Keratinocyte (primary cell): ENCODE measurements at regions not wholly inside any gene's neighbourhood (a gene's known extent, or its start where the extent isn't known, plus 50 kb on each side); places are given as distances from the start of the nearest gene placed in this dataset.
A peak's percentile ranks its signal among the peaks of the same experiment; 100 is the strongest.

Experiments
- DNase-seq: peaks from one replicate; pipeline ENCODE4 v3.0.0-alpha.2; 2011; ENCODE audit warnings: low read depth, missing footprints, low spot score
- FAIRE-seq: peaks from 2 replicates; lab custom pipeline; 2011; peaks lifted over from hg19 to GRCh38; lab: Jason Lieb, UNC
- H2AFZ ChIP-seq: 2 replicates; pipeline ENCODE4 v1.6.0; 2012; ENCODE audit warnings: low read length, control low read depth, inconsistent platforms; ENCODE audit not compliant: control insufficient read depth
- H3K27ac ChIP-seq: 2 replicates; pipeline ENCODE4 v1.5.1; 2011; ENCODE audit warnings: low read length; ENCODE audit not compliant: control insufficient read depth, insufficient read depth
- H3K27me3 ChIP-seq: 3 replicates; pipeline ENCODE4 v1.6.0; 2011; ENCODE audit warnings: low read length; ENCODE audit not compliant: control insufficient read depth, insufficient read depth; ENCODE audit errors: extremely low read depth
- H3K36me3 ChIP-seq, 2 experiments: 2 replicates in 1 of 2; 3 replicates in 1 of 2; pipeline ENCODE4 v1.5.1; 2011; ENCODE audit warnings: low read length in 2 of 2, mild to moderate bottlenecking in 1 of 2; ENCODE audit not compliant: control insufficient read depth in 2 of 2, insufficient read depth in 2 of 2; ENCODE audit errors: extremely low read depth in 1 of 2
- H3K4me1 ChIP-seq: 3 replicates; pipeline ENCODE4 v1.5.1; 2011; ENCODE audit warnings: low read length; ENCODE audit not compliant: control insufficient read depth, insufficient read depth; ENCODE audit errors: extremely low read depth
- H3K4me2 ChIP-seq: 3 replicates; pipeline ENCODE4 v1.6.0; 2011; ENCODE audit warnings: low read depth, low read length; ENCODE audit not compliant: control insufficient read depth, insufficient read depth; ENCODE audit errors: extremely low read depth
- H3K4me3 ChIP-seq, 3 experiments: fragments of 200-600 bp in 1 of 3; sonication (generic) in 1 of 3; 2 replicates in 2 of 3; 3 replicates in 1 of 3; pipeline ENCODE4 v1.5.1; 2011 to 2016; ENCODE audit warnings: low read length in 3 of 3, mild to moderate bottlenecking in 3 of 3, control low read depth in 2 of 3, inconsistent platforms in 1 of 3, low read depth in 1 of 3, mixed read lengths in 1 of 3, mixed run types in 1 of 3, moderate library complexity in 1 of 3; ENCODE audit not compliant: control insufficient read depth in 2 of 3, insufficient read depth in 2 of 3; ENCODE audit errors: extremely low read depth in 1 of 3
- H3K79me2 ChIP-seq: 2 replicates; pipeline ENCODE4 v1.6.0; 2012; ENCODE audit warnings: low read length; ENCODE audit not compliant: control insufficient read depth, insufficient read depth
- H3K9ac ChIP-seq: 3 replicates; pipeline ENCODE4 v1.6.0; 2011; ENCODE audit warnings: low read length; ENCODE audit not compliant: control insufficient read depth, insufficient read depth; ENCODE audit errors: extremely low read depth
- H3K9me1 ChIP-seq: 3 replicates; pipeline ENCODE4 v1.6.0; 2011; ENCODE audit warnings: low read length; ENCODE audit not compliant: control insufficient read depth, insufficient read depth; ENCODE audit errors: extremely low read depth
- H3K9me3 ChIP-seq: 2 replicates; pipeline ENCODE4 v1.5.1; 2012; ENCODE audit warnings: low read depth, low read length; ENCODE audit not compliant: control insufficient read depth
- H4K20me1 ChIP-seq: 3 replicates; pipeline ENCODE4 v1.6.0; 2011; ENCODE audit warnings: low read length; ENCODE audit not compliant: control insufficient read depth, insufficient read depth; ENCODE audit errors: extremely low read depth
- EZH2 ChIP-seq: IDR thresholded peaks from one replicate; pipeline ENCODE4 v1.6.1; 2012; ENCODE audit warnings: inconsistent platforms, mild to moderate bottlenecking, low read length, moderate library complexity
- dilution Hi-C: fragments of 300-500 bp; cut with MboI; formaldehyde crosslinking; loops from one replicate; pipeline ENCODE4 v1.7.0; 2020; ENCODE audit warnings: low sequenced_read_pairs; ENCODE audit not compliant: extremely low pct_ligation_motif_present
- TF ChIP-seq, protein P1 (sequence below), 3 experiments: IDR thresholded peaks in 1 of 3; conservative IDR thresholded peaks in 1 of 3; optimal IDR thresholded peaks in 1 of 3; 2 replicates in 2 of 3; 3 replicates in 1 of 3; pipeline versions ENCODE3 to v1.5.1; 2011; ENCODE audit warnings: low read length in 3 of 3, mild to moderate bottlenecking in 3 of 3, moderate library complexity in 2 of 3, control low read depth in 1 of 3, inconsistent platforms in 1 of 3; ENCODE audit not compliant: insufficient read depth in 2 of 3; ENCODE audit errors: extremely low read depth in 1 of 3

DNA sequence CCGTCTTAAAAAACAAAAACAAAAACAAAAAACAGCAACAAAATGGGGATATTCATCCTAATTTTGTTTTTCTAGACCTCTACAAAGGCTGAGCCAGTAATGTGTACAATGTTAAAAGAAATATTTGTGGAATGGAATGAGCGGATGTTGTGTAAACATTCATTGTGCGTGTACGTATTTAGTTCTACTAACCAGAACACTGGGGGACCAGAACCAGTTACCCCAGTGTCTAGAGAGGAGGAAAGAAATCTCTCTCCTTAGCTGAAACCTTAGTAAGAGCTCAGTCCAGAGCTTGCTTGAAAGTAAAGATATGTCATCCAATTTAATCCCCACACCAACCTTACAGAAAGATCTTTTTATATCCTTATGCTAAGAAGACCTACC lies 106.7 kb upstream of the CPEB4 start:
- H2AFZ ChIP-seq = peak overlapping the region; percentile 97
- H3K9me1 ChIP-seq = no peaks in the 10 kb centered on the region
- H3K36me3 ChIP-seq = no peaks in the 10 kb centered on the region
- no peaks in the 10 kb centered on the region for H3K79me2 ChIP-seq
- DNase-seq (no peak), FAIRE-seq (no peak)
- H3K9ac ChIP-seq = no peak overlapping the region
- H3K4me3 ChIP-seq = peak overlapping the region in 1 of 3 experiments; percentile 18
- H3K27ac ChIP-seq = peak overlapping the region; percentile 90
- peaks cover 15% of the 10 kb centered on the region for H3K4me1 ChIP-seq
- no peak for TF ChIP-seq EZH2
- TF ChIP-seq, protein P1, sequence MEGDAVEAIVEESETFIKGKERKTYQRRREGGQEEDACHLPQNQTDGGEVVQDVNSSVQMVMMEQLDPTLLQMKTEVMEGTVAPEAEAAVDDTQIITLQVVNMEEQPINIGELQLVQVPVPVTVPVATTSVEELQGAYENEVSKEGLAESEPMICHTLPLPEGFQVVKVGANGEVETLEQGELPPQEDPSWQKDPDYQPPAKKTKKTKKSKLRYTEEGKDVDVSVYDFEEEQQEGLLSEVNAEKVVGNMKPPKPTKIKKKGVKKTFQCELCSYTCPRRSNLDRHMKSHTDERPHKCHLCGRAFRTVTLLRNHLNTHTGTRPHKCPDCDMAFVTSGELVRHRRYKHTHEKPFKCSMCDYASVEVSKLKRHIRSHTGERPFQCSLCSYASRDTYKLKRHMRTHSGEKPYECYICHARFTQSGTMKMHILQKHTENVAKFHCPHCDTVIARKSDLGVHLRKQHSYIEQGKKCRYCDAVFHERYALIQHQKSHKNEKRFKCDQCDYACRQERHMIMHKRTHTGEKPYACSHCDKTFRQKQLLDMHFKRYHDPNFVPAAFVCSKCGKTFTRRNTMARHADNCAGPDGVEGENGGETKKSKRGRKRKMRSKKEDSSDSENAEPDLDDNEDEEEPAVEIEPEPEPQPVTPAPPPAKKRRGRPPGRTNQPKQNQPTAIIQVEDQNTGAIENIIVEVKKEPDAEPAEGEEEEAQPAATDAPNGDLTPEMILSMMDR (optimal IDR thresholded peaks at IDR 0.05 in 1 of 3, IDR thresholded peaks at IDR 0.05 in 1 of 3, conservative IDR thresholded peaks at IDR 0.05 in 1 of 3; ENCODE audit: extremely low read depth in 1 of 3, insufficient read depth in 2 of 3, low read length in 3 of 3) = no peak
- dilution Hi-C loops = no loop called here
- no peaks in the 10 kb centered on the region for H3K27me3 ChIP-seq
- H3K9me3 ChIP-seq = no peaks in the 10 kb centered on the region
- no peaks in the 10 kb centered on the region for H4K20me1 ChIP-seq
- H3K4me2 ChIP-seq = peak overlapping the region; percentile 76

DNA sequence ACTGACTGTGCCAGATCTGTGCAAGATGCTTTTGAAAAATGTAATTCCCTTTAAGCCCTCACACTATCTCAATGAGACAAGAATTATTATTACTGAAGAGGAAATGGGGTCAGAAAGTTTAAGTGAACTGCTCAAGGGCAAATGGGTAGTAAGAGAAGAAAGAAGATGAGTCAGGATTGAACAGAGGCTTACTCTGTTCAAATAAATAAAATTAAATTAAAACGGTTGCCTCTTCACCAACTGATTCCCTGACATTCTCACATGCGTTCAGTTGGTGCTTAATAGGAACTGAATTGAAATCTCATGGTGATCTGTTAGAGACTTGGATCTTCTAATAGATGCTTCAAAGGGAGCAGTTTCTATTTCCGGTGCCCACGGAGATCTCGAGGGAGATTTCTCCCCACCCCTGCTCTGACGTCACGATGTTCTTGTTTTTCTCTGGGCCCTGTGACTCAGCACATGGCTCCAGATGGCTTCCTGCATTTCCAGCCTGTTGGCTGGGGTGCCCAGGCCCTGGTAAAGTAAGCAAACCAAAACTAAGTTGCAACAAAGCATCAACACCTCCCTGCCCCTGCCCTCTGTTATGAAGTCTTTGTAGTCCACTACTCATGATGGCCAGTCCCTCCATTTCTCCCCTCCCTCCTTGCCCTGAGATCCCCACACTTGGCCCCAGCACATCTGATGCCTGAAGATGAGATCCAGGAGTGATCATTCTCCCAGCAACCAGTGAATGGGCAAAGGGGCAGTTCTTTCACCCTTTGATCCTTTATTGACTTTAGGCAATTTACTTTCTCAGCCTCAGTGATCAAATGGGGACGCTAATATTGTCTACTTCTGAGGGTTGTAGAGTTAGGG lies 106.1 kb upstream of the CPEB4 start:
- Histone ChIP-seq H2AFZ (peak overlapping the region; percentile 97), H3K27ac (peak overlapping the region; percentile 90), H3K4me2 (peak overlapping the region; percentile 76), H3K79me2 (no peaks in the 10 kb centered on the region), H3K36me3 (no peaks in the 10 kb centered on the region), H3K9ac (peak overlapping the region; percentile 53), H4K20me1 (no peaks in the 10 kb centered on the region), H3K4me3 (peak overlapping the region in 2 of 3 experiments; percentile 13 to 18), H3K27me3 (no peaks in the 10 kb centered on the region), H3K9me3 (no peaks in the 10 kb centered on the region), H3K4me1 (peaks cover 15% of the 10 kb centered on the region), H3K9me1 (no peaks in the 10 kb centered on the region)
- peak; percentile 44 for DNase-seq
- dilution Hi-C loops = no loop called here
- no peak for TF ChIP-seq EZH2
- TF ChIP-seq, protein P1 (optimal IDR thresholded peaks at IDR 0.05 in 1 of 3, IDR thresholded peaks at IDR 0.05 in 1 of 3, conservative IDR thresholded peaks at IDR 0.05 in 1 of 3; ENCODE audit: extremely low read depth in 1 of 3, insufficient read depth in 2 of 3, low read length in 3 of 3) = no peak
- FAIRE-seq = peak; percentile 29
